HFF-Myc (cell line): ENCODE measurements at regions not wholly inside any gene's neighbourhood (a gene's known extent, or its start where the extent isn't known, plus 50 kb on each side); places are given as distances from the start of the nearest gene placed in this dataset.

ENCODE experiments used
- DNase-seq: peaks from one replicate; pipeline ENCODE4 v3.0.0-alpha.2; 2011; ENCODE audit warnings: low read depth; ENCODE audit errors: extremely low read depth
- H3K4me3 ChIP-seq: replicated peaks from 2 replicates; pipeline ENCODE4 v1.5.1; 2011; ENCODE audit warnings: low read depth, mild to moderate bottlenecking, control low read depth, low read length
- CTCF ChIP-seq: IDR thresholded peaks from 2 replicates; pipeline ENCODE4 v1.5.1; 2012; ENCODE audit warnings: mild to moderate bottlenecking, low read depth, low read length, control low read depth; ENCODE audit errors: missing control alignments

GRCh38 chr3:25171897-25172296 is 256.2 kb upstream of the RARB start:
- no peak for TF ChIP-seq CTCF
- no peak for DNase-seq

GRCh38 chr3:25173606-25174005 is 254.5 kb upstream of the RARB start:
- TF ChIP-seq CTCF: no peak
- no peak overlapping the region for H3K4me3 ChIP-seq
- no peak for DNase-seq

More at GRCh38 chr3:25171897-25172296, 256.2 kb upstream of the RARB start:
- no peak overlapping the region for H3K4me3 ChIP-seq

GRCh38 chr3:25174251-25174650 is 253.8 kb upstream of the RARB start:
- no peak for TF ChIP-seq CTCF
- no peak overlapping the region for H3K4me3 ChIP-seq
- DNase-seq: no peak

- DNase-seq: no peak
- TF ChIP-seq CTCF: no peak
- no peak overlapping the region for H3K4me3 ChIP-seq
These were observed 251.0 kb upstream of the RARB start for GRCh38 chr3:25177041-25177440.

GRCh38 chr3:25178672-25179071 is 249.4 kb upstream of the RARB start:
- DNase-seq: no peak
- no peak for TF ChIP-seq CTCF
- H3K4me3 ChIP-seq: no peak overlapping the region

- no peak for TF ChIP-seq CTCF
- H3K4me3 ChIP-seq: no peak overlapping the region
- no peak for DNase-seq
These were observed 247.0 kb upstream of the RARB start for GRCh38 chr3:25181096-25181495.

- DNase-seq: no peak
- H3K4me3 ChIP-seq: no peak overlapping the region
- TF ChIP-seq CTCF: no peak
These were observed 245.3 kb upstream of the RARB start for GRCh38 chr3:25182794-25183193.
